PC-3 (cell line): ENCODE measurements at regions not wholly inside any gene's neighbourhood (a gene's known extent, or its start where the extent isn't known, plus 50 kb on each side); places are given as distances from the start of the nearest gene placed in this dataset.
"Not testable (repeated sequence)": the region's sequence is repeated elsewhere in the genome, so short reads cannot be mapped to it uniquely, and the experiment has no call there.

ENCODE experiments used
- ATAC-seq: fragments of 200-7000 bp; cut with Tn5 transposase; 2 replicates; pipeline ENCODE4 v1.9.1; 2020; ENCODE audit warnings: mild to moderate bottlenecking, moderate library complexity
- BruUV-seq: library from RNA; stranded (reverse); fragments of 400-500 nt; replicated peaks from 2 replicates; lab custom pipeline; 2021; lab: Mats Ljungman, UMichigan
- CTCF ChIA-PET: fragments of 300-600 bp; sonication (Branson Sonifier 250); formaldehyde crosslinking; loops from one replicate; lab custom pipeline; 2022; ENCODE audit warnings: antibody characterized with exemption; lab: Charles Lee
- POLR2A ChIA-PET: fragments of 300-600 bp; sonication (Branson Sonifier 250); formaldehyde crosslinking; loops from one replicate; lab custom pipeline; 2022; ENCODE audit warnings: antibody characterized with exemption; ENCODE audit not compliant: unreplicated experiment; lab: Charles Lee
- DNase-seq: peaks from one replicate; pipeline ENCODE4 v3.0.0-alpha.2; 2015
- H2AFZ ChIP-seq: fragments of 300-600 bp; sonication (generic); 2 replicates; pipeline ENCODE4 v1.6.0; 2016; ENCODE audit warnings: antibody characterized with exemption, low read length
- H3F3A ChIP-seq: fragments of 300-600 bp; sonication (generic); one replicate; pipeline ENCODE4 v1.6.0; 2017; ENCODE audit warnings: antibody characterized with exemption, low read length, control low read depth, mild to moderate bottlenecking; ENCODE audit not compliant: unreplicated experiment
- H3K27ac ChIP-seq: fragments of 300-600 bp; sonication (generic); 2 replicates; pipeline ENCODE4 v1.5.1; 2016; ENCODE audit warnings: mild to moderate bottlenecking, low read length
- H3K27me3 ChIP-seq: fragments of 300-600 bp; sonication (generic); 2 replicates; pipeline ENCODE4 v1.6.1; 2016; ENCODE audit warnings: low read length, mixed read lengths
- H3K36me3 ChIP-seq: fragments of 300-600 bp; sonication (generic); 2 replicates; pipeline ENCODE4 v1.6.1; 2016; ENCODE audit warnings: low read depth, mixed run types, low read length, mixed read lengths
- H3K4me1 ChIP-seq: fragments of 300-600 bp; sonication (generic); 2 replicates; pipeline ENCODE4 v1.5.1; 2016; ENCODE audit warnings: low read length; ENCODE audit not compliant: insufficient read depth
- H3K4me2 ChIP-seq: fragments of 300-600 bp; sonication (generic); 2 replicates; pipeline ENCODE4 v1.6.0; 2016; ENCODE audit warnings: low read length
- H3K4me3 ChIP-seq: fragments of 300-600 bp; sonication (generic); 2 replicates; pipeline ENCODE4 v1.5.1; 2016; ENCODE audit warnings: mild to moderate bottlenecking, low read length, mixed read lengths
- H3K79me2 ChIP-seq: fragments of 300-600 bp; sonication (generic); 2 replicates; pipeline ENCODE4 v1.6.1; 2017; ENCODE audit warnings: low read length, mixed read lengths
- H3K9ac ChIP-seq: fragments of 300-600 bp; sonication (generic); 2 replicates; pipeline ENCODE4 v1.6.0; 2016; ENCODE audit warnings: mild to moderate bottlenecking, low read length
- H3K9me2 ChIP-seq: fragments of 300-600 bp; sonication (generic); replicated peaks from 2 replicates; pipeline ENCODE4 v1.6.1; 2016; ENCODE audit warnings: mixed run types, low read length, mixed read lengths
- H3K9me3 ChIP-seq: fragments of 300-600 bp; sonication (generic); 2 replicates; pipeline ENCODE4 v1.6.1; 2016; ENCODE audit warnings: low read length, mixed read lengths
- H4K20me1 ChIP-seq: fragments of 300-600 bp; sonication (generic); 2 replicates; pipeline ENCODE4 v1.6.1; 2016; ENCODE audit warnings: low read length, mixed read lengths
- CTCF ChIP-seq: fragments of 300-600 bp; sonication (generic); conservative IDR thresholded peaks from 2 replicates; pipeline ENCODE4 v1.5.1; 2017; ENCODE audit warnings: antibody characterized with exemption, low read depth, mild to moderate bottlenecking, low read length
- EZH2 ChIP-seq: fragments of 300-600 bp; sonication (generic); IDR thresholded peaks from one replicate; pipeline ENCODE4 v1.6.1; 2017; ENCODE audit warnings: antibody characterized with exemption, mild to moderate bottlenecking, low read length; ENCODE audit not compliant: unreplicated experiment
- EZH2phosphoT487 ChIP-seq: fragments of 300-600 bp; sonication (generic); IDR thresholded peaks from 2 replicates; pipeline ENCODE4 v1.6.1; 2018; ENCODE audit warnings: mild to moderate bottlenecking, antibody characterized with exemption, low read length, borderline replicate concordance
- intact Hi-C: fragments of 100-400 bp; cut with micrococcal nuclease; formaldehyde crosslinking; loops from 2 replicates; pipeline ENCODE4 v1.9.0; 2023

- no peaks in the 10 kb centered on the region for H3K4me1 ChIP-seq
- H3F3A ChIP-seq: no peaks in the 10 kb centered on the region
- no peaks in the 10 kb centered on the region for H4K20me1 ChIP-seq
- intact Hi-C loops: no loop called here
- POLR2A ChIA-PET: no interaction called here
- no peak for DNase-seq
- H3K4me3 ChIP-seq: no peak overlapping the region
- no TSS peak for BruUV-seq
- no peak for ATAC-seq
- H3K27ac ChIP-seq: no peak overlapping the region
- peaks cover 19% of the 10 kb centered on the region for H3K27me3 ChIP-seq
- H3K9me2 ChIP-seq: no peaks in the 10 kb centered on the region
- CTCF ChIA-PET: no interaction called here
- no peaks in the 10 kb centered on the region for H3K79me2 ChIP-seq
- no peak overlapping the region for H3K4me2 ChIP-seq
- no peaks in the 10 kb centered on the region for H3K36me3 ChIP-seq
- TF ChIP-seq EZH2: no peak
- TF ChIP-seq EZH2phosphoT487: no peak
- TF ChIP-seq CTCF: no peak
- no peaks in the 10 kb centered on the region for H3K9me3 ChIP-seq
- H3K9ac ChIP-seq: no peak overlapping the region
- no peak overlapping the region for H2AFZ ChIP-seq
These were observed 210.0 kb downstream of the MAP2K4 start for GRCh38 chr17:12230481-12231354.

- ChIA-PET POLR2A (no interaction called here), CTCF (no interaction called here)
- Histone ChIP-seq H3K4me3 (no peak overlapping the region), H3F3A (no peaks in the 10 kb centered on the region), H3K9me3 (no peaks in the 10 kb centered on the region), H3K9ac (no peak overlapping the region), H3K27ac (no peak overlapping the region), H2AFZ (no peak overlapping the region), H3K36me3 (no peaks in the 10 kb centered on the region), H4K20me1 (no peaks in the 10 kb centered on the region), H3K79me2 (no peaks in the 10 kb centered on the region), H3K27me3 (peaks cover 15% of the 10 kb centered on the region; the same call in 1 of the 2 replicates), H3K9me2 (no peaks in the 10 kb centered on the region), H3K4me2 (no peak overlapping the region), H3K4me1 (no peaks in the 10 kb centered on the region)
- no TSS peak for BruUV-seq
- no peak for ATAC-seq
- TF ChIP-seq CTCF: no peak
- no peak for TF ChIP-seq EZH2phosphoT487
- TF ChIP-seq EZH2: no peak
- peak; percentile 11 for DNase-seq
- intact Hi-C loops: no loop called here
These were observed 210.6 kb downstream of the MAP2K4 start for GRCh38 chr17:12231355-12231682.

- intact Hi-C loops, H3K79me2 ChIP-seq, H3K9me3 ChIP-seq, H3K9ac ChIP-seq, H2AFZ ChIP-seq, BruUV-seq, DNase-seq, H3K4me2 ChIP-seq, ATAC-seq, H3K4me1 ChIP-seq, H3K27ac ChIP-seq, CTCF ChIA-PET, H3K36me3 ChIP-seq, H3K4me3 ChIP-seq, H4K20me1 ChIP-seq, H3K9me2 ChIP-seq, POLR2A ChIA-PET, H3F3A ChIP-seq: not testable (repeated sequence)
- peaks cover 34% of the 10 kb centered on the region for H3K27me3 ChIP-seq
These were observed 218.3 kb downstream of the MAP2K4 start for GRCh38 chr17:12239021-12239420.
